DND-41 (cell line): ENCODE measurements at regions not wholly inside any gene's neighbourhood (a gene's known extent, or its start where the extent isn't known, plus 50 kb on each side); places are given as distances from the start of the nearest gene placed in this dataset.

Source experiments
- CTCF ChIP-seq: IDR thresholded peaks from 2 replicates; pipeline ENCODE4 v1.5.1; 2012; ENCODE audit warnings: borderline replicate concordance, low read length, moderate library complexity, mild to moderate bottlenecking; ENCODE audit not compliant: poor library complexity, severe bottlenecking; ENCODE audit errors: extremely low read depth
- EZH2 ChIP-seq: IDR thresholded peaks from 3 replicates; pipeline ENCODE4 v1.6.1; 2012; ENCODE audit warnings: borderline replicate concordance, low read depth, mild to moderate bottlenecking, moderate library complexity, low read length, inconsistent platforms; ENCODE audit not compliant: severe bottlenecking

GRCh38 chr2:40721595-40721994 lies 269.7 kb upstream of the SLC8A1 start:
- TF ChIP-seq CTCF = no peak
- TF ChIP-seq EZH2 = no peak
